Neural progenitor cell (in vitro differentiated cells): ENCODE measurements at regions not wholly inside any gene's neighbourhood (a gene's known extent, or its start where the extent isn't known, plus 50 kb on each side); places are given as distances from the start of the nearest gene placed in this dataset.

Experiments
- EZH2 ChIP-seq: fragments of 200-600 bp; sonication (generic); IDR thresholded peaks from 2 replicates; pipeline ENCODE4 v1.6.1; 2017; ENCODE audit warnings: antibody characterized with exemption, mild to moderate bottlenecking, moderate library complexity
- EZH2phosphoT487 ChIP-seq: fragments of 200-600 bp; sonication (generic); IDR thresholded peaks from 2 replicates; pipeline ENCODE4 v1.6.1; 2017; ENCODE audit warnings: antibody characterized with exemption
- TF ChIP-seq, protein P1 (sequence below): fragments of 200-600 bp; sonication (generic); IDR thresholded peaks from 2 replicates; pipeline ENCODE4 v1.5.1; 2017; ENCODE audit warnings: antibody characterized with exemption, mild to moderate bottlenecking

DNA sequence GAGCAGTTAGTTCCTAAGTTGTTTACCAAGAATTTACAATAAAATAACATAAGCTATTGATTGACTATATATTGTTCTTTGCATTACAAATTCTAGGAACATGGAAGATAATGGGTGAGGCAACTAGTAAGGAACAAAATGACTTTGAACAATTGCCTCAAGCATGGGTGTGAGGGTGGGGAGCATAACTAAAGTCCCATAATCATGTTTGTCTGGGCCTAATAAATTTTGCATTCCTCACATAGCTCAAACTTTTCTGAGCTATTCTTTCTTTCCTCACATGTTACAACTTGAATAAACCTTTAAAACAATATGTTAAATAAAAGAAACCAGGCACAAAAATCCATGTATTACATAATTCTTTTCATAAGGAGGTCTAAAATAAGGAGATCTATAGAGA is 1066.1 kb downstream of the NR2F1-AS1 start:
- TF ChIP-seq, protein P1, sequence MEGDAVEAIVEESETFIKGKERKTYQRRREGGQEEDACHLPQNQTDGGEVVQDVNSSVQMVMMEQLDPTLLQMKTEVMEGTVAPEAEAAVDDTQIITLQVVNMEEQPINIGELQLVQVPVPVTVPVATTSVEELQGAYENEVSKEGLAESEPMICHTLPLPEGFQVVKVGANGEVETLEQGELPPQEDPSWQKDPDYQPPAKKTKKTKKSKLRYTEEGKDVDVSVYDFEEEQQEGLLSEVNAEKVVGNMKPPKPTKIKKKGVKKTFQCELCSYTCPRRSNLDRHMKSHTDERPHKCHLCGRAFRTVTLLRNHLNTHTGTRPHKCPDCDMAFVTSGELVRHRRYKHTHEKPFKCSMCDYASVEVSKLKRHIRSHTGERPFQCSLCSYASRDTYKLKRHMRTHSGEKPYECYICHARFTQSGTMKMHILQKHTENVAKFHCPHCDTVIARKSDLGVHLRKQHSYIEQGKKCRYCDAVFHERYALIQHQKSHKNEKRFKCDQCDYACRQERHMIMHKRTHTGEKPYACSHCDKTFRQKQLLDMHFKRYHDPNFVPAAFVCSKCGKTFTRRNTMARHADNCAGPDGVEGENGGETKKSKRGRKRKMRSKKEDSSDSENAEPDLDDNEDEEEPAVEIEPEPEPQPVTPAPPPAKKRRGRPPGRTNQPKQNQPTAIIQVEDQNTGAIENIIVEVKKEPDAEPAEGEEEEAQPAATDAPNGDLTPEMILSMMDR: no peak
- TF ChIP-seq EZH2 (no peak), EZH2phosphoT487 (no peak)
